Nephron progenitor cell (in vitro differentiated cells): ENCODE measurements at regions not wholly inside any gene's neighbourhood (a gene's known extent, or its start where the extent isn't known, plus 50 kb on each side); places are given as distances from the start of the nearest gene placed in this dataset.

Experiments used
- DNase-seq: peaks from one replicate; pipeline ENCODE4 v3.0.0; 2021
- H3K27ac Mint-ChIP-seq: 2 replicates; pipeline ENCODE4 v1.8.0; 2021; ENCODE audit warnings: mild to moderate bottlenecking, moderate library complexity, mixed read lengths
- H3K27me3 Mint-ChIP-seq: 2 replicates; pipeline ENCODE4 v1.8.0; 2021; ENCODE audit warnings: mild to moderate bottlenecking, low read depth, mixed read lengths; ENCODE audit not compliant: poor library complexity
- H3K36me3 Mint-ChIP-seq: 2 replicates; pipeline ENCODE4 v1.8.0; 2021; ENCODE audit warnings: low read depth, mixed read lengths
- H3K4me1 Mint-ChIP-seq: 2 replicates; pipeline ENCODE4 v1.8.0; 2021; ENCODE audit warnings: mixed read lengths
- H3K4me3 Mint-ChIP-seq: 2 replicates; pipeline ENCODE4 v1.8.0; 2021; ENCODE audit warnings: mild to moderate bottlenecking, moderate library complexity, mixed read lengths
- H3K9me3 Mint-ChIP-seq: 2 replicates; pipeline ENCODE4 v1.8.0; 2021; ENCODE audit warnings: mild to moderate bottlenecking, moderate library complexity, mixed read lengths
- CTCF ChIP-seq: fragments of 200-600 bp; sonication (generic); IDR thresholded peaks from 2 replicates; pipeline ENCODE4 v1.5.0; 2021; ENCODE audit warnings: antibody characterized with exemption

DNA sequence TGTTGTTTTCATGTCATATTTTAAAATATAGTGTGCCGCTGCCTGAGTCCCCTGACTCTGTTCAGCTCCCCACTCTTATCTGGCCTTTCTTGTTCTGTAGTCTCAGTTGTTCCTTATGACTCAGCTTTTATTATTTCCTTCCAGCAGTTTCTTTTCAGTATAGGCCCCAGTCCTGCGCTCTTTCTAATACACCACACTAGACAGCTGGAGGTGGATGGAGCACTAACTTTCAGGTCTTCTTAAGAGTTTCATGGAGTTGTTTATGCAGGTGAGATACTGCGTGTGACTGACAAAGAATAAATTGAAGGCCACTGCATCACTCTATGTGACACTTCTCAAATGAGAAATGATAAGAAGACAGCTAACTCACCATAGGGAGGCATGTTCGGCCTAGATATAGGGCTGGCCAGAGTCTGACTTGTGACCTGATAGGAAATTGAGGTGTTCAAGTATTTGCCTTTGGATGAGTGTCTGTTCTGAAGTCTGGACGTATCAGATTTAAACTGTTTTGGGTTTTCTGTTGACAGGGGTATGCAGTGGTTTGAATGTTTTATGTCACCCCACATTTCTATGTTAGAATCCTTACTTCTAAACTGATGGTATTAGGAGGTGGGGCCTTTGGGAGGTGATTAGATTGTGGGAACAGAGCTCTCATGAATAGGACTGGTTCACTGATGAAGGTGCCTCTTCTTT lies 60.8 kb upstream of the CLMN start:
- Mint-ChIP-seq H3K9me3 (peaks cover 41% of the 10 kb centered on the region), H3K4me1 (peaks cover 8% of the 10 kb centered on the region), H3K4me3 (no peak overlapping the region), H3K27me3 (peaks cover 28% of the 10 kb centered on the region), H3K36me3 (peaks cover 12% of the 10 kb centered on the region), H3K27ac (no peak overlapping the region)
- no peak for TF ChIP-seq CTCF
- DNase-seq: no peak

- Mint-ChIP-seq H3K4me1 (peaks cover 8% of the 10 kb centered on the region), H3K9me3 (peaks cover 41% of the 10 kb centered on the region), H3K36me3 (peaks cover 12% of the 10 kb centered on the region), H3K4me3 (no peak overlapping the region), H3K27me3 (peaks cover 29% of the 10 kb centered on the region), H3K27ac (no peak overlapping the region)
- no peak for DNase-seq
- no peak for TF ChIP-seq CTCF
Observed at GRCh38 chr14:95379634-95380033, 59.9 kb upstream of the CLMN start.

DNA sequence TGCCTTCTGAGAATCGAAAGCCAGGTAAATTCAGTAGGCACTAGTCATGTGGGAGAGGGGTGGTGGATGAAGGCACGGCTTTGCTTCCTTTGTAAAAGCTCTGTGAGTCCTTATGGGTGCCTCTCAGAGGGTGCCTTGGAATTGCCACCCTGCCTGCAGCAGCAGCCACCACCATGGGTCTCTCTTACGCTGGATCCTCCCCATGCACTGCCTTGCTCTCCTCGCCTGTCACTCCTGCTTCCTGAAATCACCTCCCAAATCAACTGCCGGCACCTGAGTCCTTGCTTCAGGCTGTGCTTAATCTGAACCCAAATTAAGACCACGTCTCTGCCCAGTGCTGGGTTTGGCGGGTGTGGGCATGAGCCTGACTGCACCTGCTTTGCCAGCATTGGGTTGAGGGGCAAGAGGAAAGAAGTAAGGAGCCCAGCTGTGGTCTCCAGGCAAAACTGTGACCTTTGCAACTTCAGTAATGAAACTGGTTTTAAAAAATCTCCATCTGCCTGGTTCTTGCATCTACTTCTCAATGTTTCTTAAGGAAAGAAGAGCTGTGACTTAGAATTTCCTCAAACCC lies 55.9 kb upstream of the CLMN start:
- no peak overlapping the region for H3K27ac Mint-ChIP-seq
- peaks cover 48% of the 10 kb centered on the region for H3K27me3 Mint-ChIP-seq
- peaks cover 4% of the 10 kb centered on the region for H3K4me1 Mint-ChIP-seq
- H3K4me3 Mint-ChIP-seq: no peak overlapping the region
- DNase-seq: no peak
- no peak for TF ChIP-seq CTCF
- peaks cover 36% of the 10 kb centered on the region for H3K9me3 Mint-ChIP-seq
- H3K36me3 Mint-ChIP-seq: peaks cover 12% of the 10 kb centered on the region

- H3K9me3 Mint-ChIP-seq: peaks cover 24% of the 10 kb centered on the region
- no peak overlapping the region for H3K27ac Mint-ChIP-seq
- H3K4me1 Mint-ChIP-seq: peaks cover 6% of the 10 kb centered on the region
- no peak for TF ChIP-seq CTCF
- peaks cover under 1% of the 10 kb centered on the region for H3K36me3 Mint-ChIP-seq
- DNase-seq: no peak
- H3K4me3 Mint-ChIP-seq: no peak overlapping the region
- H3K27me3 Mint-ChIP-seq: peaks cover 42% of the 10 kb centered on the region
Observed at GRCh38 chr14:95374239-95374997, 54.7 kb upstream of the CLMN start.

DNA sequence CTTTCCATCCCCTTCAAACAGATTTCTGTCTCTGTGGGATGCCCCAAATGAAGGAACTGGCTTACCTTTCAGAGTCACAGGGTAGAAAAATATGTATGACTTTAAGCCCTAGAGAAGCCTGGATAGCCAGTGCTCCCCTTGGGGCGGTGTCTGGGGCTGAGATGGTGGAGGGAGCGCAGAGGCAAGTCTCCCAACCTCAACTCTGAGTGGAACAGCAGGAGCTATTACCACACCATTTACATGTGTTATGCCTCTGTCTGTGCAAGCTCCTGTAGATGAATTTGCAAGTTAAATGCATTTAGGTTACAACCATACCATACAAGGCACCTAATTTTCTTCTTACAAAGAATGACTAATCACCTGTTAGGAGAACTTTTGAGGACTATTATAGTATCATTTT lies 50.4 kb upstream of the CLMN start:
- Mint-ChIP-seq H3K36me3 (no peaks in the 10 kb centered on the region), H3K4me1 (peaks cover 7% of the 10 kb centered on the region), H3K4me3 (no peak overlapping the region), H3K27me3 (peaks cover 23% of the 10 kb centered on the region), H3K9me3 (no peaks in the 10 kb centered on the region), H3K27ac (no peak overlapping the region)
- no peak for TF ChIP-seq CTCF
- DNase-seq: no peak
